ENCODE measurements at regions not wholly inside any gene's neighbourhood (a gene's known extent, or its start where the extent isn't known, plus 50 kb on each side); places are given as distances from the start of the nearest gene placed in this dataset.

DNA sequence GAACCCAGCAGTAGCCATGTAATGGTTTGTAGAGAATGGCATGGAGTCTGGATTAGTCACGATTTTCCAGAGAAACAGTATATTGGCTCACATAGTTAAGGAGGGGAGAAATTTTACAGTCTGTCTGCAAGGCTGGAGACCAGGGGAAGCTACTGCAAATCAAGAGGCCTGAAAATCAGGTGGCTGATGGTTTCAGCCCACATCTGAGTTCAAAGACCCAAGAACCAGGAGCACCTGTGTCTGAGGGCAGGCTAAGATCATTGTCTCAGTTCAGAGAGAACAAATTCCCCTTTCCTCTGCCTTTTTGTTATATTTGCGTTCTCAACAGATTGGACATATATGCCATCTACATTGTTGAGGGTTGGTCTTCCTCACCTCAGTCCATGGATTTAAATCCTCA lies 207.5 kb upstream of the IRX2 start:
- TF ChIP-seq, protein P1, sequence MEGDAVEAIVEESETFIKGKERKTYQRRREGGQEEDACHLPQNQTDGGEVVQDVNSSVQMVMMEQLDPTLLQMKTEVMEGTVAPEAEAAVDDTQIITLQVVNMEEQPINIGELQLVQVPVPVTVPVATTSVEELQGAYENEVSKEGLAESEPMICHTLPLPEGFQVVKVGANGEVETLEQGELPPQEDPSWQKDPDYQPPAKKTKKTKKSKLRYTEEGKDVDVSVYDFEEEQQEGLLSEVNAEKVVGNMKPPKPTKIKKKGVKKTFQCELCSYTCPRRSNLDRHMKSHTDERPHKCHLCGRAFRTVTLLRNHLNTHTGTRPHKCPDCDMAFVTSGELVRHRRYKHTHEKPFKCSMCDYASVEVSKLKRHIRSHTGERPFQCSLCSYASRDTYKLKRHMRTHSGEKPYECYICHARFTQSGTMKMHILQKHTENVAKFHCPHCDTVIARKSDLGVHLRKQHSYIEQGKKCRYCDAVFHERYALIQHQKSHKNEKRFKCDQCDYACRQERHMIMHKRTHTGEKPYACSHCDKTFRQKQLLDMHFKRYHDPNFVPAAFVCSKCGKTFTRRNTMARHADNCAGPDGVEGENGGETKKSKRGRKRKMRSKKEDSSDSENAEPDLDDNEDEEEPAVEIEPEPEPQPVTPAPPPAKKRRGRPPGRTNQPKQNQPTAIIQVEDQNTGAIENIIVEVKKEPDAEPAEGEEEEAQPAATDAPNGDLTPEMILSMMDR (IDR thresholded peaks at IDR 0.05), result no peak
- TF ChIP-seq POLR2A (IDR thresholded peaks at IDR 0.05), result no peak

Data from lower leg skin (tissue), 3 donors.